GM12873 (cell line): ENCODE measurements at regions not wholly inside any gene's neighbourhood (a gene's known extent, or its start where the extent isn't known, plus 50 kb on each side); places are given as distances from the start of the nearest gene placed in this dataset.

Experiments
- CTCF ChIP-seq: IDR thresholded peaks from 2 replicates; pipeline ENCODE4 v1.5.1; 2012; ENCODE audit warnings: low read depth, mild to moderate bottlenecking, moderate library complexity, low read length, control low read depth; ENCODE audit not compliant: insufficient read depth; ENCODE audit errors: missing control alignments

GRCh38 chr19:31562966-31563612 is 213.9 kb upstream of the TSHZ3 start:
- TF ChIP-seq CTCF: no peak

- no peak for TF ChIP-seq CTCF
Observed at GRCh38 chr19:31567776-31568175, 218.5 kb upstream of the TSHZ3 start.

GRCh38 chr19:31568724-31569123 is 219.5 kb upstream of the TSHZ3 start:
- TF ChIP-seq CTCF: no peak

- no peak for TF ChIP-seq CTCF
Observed at GRCh38 chr19:31570718-31571117, 221.5 kb upstream of the TSHZ3 start.

GRCh38 chr19:31572102-31572975 is 223.1 kb upstream of the TSHZ3 start:
- TF ChIP-seq CTCF: no peak

GRCh38 chr19:31572976-31573298 is 223.7 kb upstream of the TSHZ3 start:
- TF ChIP-seq CTCF: no peak

- no peak for TF ChIP-seq CTCF
Observed at GRCh38 chr19:31574251-31574973, 225.2 kb upstream of the TSHZ3 start.
